ENCODE measurements at regions not wholly inside any gene's neighbourhood (a gene's known extent, or its start where the extent isn't known, plus 50 kb on each side); places are given as distances from the start of the nearest gene placed in this dataset.

DNA sequence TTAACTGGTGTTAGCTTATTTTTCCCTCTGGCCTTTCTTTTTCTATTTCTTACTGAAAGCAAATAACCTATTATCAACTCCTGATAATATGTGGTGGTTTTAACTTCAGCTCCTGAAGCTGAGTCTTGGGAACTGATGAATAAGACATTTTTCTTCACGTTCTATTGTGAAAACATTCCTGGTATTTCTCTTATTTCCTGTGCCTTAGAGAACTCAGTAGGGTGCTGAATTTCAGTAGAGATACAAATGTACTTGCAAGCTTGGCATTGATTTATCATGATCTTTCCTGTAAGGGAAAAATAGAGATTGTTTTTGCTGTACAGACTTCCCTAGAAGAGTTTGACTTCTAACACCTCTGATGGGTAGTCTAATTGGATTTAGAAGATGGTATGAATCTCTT is 52.8 kb upstream of the DCC start:
- DNase-seq (ENCODE audit: extremely low read depth in 1 of 4, low spot score in 3 of 4) (no peak), ATAC-seq (no peak), FAIRE-seq (no peak)
- no peak overlapping the region for H3K9ac ChIP-seq (ENCODE audit: insufficient read depth in 1 of 2, low read depth in 2 of 2, low read length in 2 of 2)
- no peak overlapping the region for H3K4me3 ChIP-seq
- no peaks in the 10 kb centered on the region for H3K27me3 ChIP-seq (ENCODE audit: control insufficient read depth in 2 of 2, insufficient read depth in 2 of 2, low read length in 2 of 2)
- ChIA-PET POLR2A (no interaction called here), CTCF (ENCODE audit: low intra/inter-chr PET ratio) (no interaction called here)
- H3K9me1 ChIP-seq (ENCODE audit: control insufficient read depth, insufficient read depth, low read length) = no peaks in the 10 kb centered on the region
- H3K36me3 ChIP-seq (ENCODE audit: control insufficient read depth, insufficient read depth, low read length) = no peaks in the 10 kb centered on the region
- H3K79me2 ChIP-seq (ENCODE audit: control insufficient read depth, insufficient read depth, low read length) = no peaks in the 10 kb centered on the region
- BruUV-seq (replicated peaks) = no TSS peak
- H2AFZ ChIP-seq (ENCODE audit: low read depth, low read length) = no peak overlapping the region
- WGBS (ENCODE audit: insufficient coverage, low coverage, missing lambda C conversion rate) = 0% methylated on average over 1 of the region's 1 CpG
- in situ Hi-C loops (cut with MboI) (loop anchor here (25.0 kb wide), 1 partner anchor 1175 kb away; no protein-coding TSS in a partner anchor), intact Hi-C loops (cut with micrococcal nuclease) (no loop called here)
- H3K9me3 ChIP-seq (replicated peaks; ENCODE audit: control insufficient read depth, insufficient read depth, low read depth, low read length) = no peaks in the 10 kb centered on the region
- no peak overlapping the region for H3K27ac ChIP-seq (ENCODE audit: extremely low read depth, low read depth, low read length)
- no peak overlapping the region for H3K4me2 ChIP-seq (ENCODE audit: insufficient read depth, low read length)
- no peaks in the 10 kb centered on the region for H3K4me1 ChIP-seq (replicated peaks in 1 of 2; ENCODE audit: control insufficient read depth in 2 of 2, insufficient read depth in 2 of 2, low read length in 2 of 2)
- no peaks in the 10 kb centered on the region for H4K20me1 ChIP-seq (replicated peaks; ENCODE audit: control insufficient read depth, insufficient read depth, low read length)
- TF ChIP-seq TAL1 (IDR thresholded peaks at IDR 0.05) (no peak), ZNF224 (CRISPR knock-in tag; IDR thresholded peaks at IDR 0.05) (no peak), ZNF23 (CRISPR knock-in tag; IDR thresholded peaks at IDR 0.05) (no peak), NBN (IDR thresholded peaks at IDR 0.05; ENCODE audit: low read depth) (no peak), ERF (CRISPR knock-in tag; IDR thresholded peaks at IDR 0.05) (no peak), PHF21A (IDR thresholded peaks at IDR 0.05; ENCODE audit: borderline replicate concordance, low read depth) (no peak), TAF1 (IDR thresholded peaks at IDR 0.05; ENCODE audit: control insufficient read depth, extremely low read depth, insufficient read depth, low read length, severe bottlenecking) (no peak), HDAC2 (IDR thresholded peaks at IDR 0.05) (no peak), CGGBP1 (CRISPR knock-in tag; IDR thresholded peaks at IDR 0.05) (no peak), RBFOX2 (IDR thresholded peaks at IDR 0.05; ENCODE audit: low read depth, low read length) (no peak)
- TF ChIP-seq, protein P1, sequence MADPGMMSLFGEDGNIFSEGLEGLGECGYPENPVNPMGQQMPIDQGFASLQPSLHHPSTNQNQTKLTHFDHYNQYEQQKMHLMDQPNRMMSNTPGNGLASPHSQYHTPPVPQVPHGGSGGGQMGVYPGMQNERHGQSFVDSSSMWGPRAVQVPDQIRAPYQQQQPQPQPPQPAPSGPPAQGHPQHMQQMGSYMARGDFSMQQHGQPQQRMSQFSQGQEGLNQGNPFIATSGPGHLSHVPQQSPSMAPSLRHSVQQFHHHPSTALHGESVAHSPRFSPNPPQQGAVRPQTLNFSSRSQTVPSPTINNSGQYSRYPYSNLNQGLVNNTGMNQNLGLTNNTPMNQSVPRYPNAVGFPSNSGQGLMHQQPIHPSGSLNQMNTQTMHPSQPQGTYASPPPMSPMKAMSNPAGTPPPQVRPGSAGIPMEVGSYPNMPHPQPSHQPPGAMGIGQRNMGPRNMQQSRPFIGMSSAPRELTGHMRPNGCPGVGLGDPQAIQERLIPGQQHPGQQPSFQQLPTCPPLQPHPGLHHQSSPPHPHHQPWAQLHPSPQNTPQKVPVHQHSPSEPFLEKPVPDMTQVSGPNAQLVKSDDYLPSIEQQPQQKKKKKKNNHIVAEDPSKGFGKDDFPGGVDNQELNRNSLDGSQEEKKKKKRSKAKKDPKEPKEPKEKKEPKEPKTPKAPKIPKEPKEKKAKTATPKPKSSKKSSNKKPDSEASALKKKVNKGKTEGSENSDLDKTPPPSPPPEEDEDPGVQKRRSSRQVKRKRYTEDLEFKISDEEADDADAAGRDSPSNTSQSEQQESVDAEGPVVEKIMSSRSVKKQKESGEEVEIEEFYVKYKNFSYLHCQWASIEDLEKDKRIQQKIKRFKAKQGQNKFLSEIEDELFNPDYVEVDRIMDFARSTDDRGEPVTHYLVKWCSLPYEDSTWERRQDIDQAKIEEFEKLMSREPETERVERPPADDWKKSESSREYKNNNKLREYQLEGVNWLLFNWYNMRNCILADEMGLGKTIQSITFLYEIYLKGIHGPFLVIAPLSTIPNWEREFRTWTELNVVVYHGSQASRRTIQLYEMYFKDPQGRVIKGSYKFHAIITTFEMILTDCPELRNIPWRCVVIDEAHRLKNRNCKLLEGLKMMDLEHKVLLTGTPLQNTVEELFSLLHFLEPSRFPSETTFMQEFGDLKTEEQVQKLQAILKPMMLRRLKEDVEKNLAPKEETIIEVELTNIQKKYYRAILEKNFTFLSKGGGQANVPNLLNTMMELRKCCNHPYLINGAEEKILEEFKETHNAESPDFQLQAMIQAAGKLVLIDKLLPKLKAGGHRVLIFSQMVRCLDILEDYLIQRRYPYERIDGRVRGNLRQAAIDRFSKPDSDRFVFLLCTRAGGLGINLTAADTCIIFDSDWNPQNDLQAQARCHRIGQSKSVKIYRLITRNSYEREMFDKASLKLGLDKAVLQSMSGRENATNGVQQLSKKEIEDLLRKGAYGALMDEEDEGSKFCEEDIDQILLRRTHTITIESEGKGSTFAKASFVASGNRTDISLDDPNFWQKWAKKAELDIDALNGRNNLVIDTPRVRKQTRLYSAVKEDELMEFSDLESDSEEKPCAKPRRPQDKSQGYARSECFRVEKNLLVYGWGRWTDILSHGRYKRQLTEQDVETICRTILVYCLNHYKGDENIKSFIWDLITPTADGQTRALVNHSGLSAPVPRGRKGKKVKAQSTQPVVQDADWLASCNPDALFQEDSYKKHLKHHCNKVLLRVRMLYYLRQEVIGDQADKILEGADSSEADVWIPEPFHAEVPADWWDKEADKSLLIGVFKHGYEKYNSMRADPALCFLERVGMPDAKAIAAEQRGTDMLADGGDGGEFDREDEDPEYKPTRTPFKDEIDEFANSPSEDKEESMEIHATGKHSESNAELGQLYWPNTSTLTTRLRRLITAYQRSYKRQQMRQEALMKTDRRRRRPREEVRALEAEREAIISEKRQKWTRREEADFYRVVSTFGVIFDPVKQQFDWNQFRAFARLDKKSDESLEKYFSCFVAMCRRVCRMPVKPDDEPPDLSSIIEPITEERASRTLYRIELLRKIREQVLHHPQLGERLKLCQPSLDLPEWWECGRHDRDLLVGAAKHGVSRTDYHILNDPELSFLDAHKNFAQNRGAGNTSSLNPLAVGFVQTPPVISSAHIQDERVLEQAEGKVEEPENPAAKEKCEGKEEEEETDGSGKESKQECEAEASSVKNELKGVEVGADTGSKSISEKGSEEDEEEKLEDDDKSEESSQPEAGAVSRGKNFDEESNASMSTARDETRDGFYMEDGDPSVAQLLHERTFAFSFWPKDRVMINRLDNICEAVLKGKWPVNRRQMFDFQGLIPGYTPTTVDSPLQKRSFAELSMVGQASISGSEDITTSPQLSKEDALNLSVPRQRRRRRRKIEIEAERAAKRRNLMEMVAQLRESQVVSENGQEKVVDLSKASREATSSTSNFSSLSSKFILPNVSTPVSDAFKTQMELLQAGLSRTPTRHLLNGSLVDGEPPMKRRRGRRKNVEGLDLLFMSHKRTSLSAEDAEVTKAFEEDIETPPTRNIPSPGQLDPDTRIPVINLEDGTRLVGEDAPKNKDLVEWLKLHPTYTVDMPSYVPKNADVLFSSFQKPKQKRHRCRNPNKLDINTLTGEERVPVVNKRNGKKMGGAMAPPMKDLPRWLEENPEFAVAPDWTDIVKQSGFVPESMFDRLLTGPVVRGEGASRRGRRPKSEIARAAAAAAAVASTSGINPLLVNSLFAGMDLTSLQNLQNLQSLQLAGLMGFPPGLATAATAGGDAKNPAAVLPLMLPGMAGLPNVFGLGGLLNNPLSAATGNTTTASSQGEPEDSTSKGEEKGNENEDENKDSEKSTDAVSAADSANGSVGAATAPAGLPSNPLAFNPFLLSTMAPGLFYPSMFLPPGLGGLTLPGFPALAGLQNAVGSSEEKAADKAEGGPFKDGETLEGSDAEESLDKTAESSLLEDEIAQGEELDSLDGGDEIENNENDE (IDR thresholded peaks at IDR 0.05; ENCODE audit: low read depth, low read length) = no peak
- TF ChIP-seq, protein P2, sequence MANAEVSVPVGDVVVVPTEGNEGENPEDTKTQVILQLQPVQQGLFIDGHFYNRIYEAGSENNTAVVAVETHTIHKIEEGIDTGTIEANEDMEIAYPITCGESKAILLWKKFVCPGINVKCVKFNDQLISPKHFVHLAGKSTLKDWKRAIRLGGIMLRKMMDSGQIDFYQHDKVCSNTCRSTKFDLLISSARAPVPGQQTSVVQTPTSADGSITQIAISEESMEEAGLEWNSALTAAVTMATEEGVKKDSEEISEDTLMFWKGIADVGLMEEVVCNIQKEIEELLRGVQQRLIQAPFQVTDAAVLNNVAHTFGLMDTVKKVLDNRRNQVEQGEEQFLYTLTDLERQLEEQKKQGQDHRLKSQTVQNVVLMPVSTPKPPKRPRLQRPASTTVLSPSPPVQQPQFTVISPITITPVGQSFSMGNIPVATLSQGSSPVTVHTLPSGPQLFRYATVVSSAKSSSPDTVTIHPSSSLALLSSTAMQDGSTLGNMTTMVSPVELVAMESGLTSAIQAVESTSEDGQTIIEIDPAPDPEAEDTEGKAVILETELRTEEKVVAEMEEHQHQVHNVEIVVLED (CRISPR knock-in tag; IDR thresholded peaks at IDR 0.05) = no peak

Measured in K562 (cell line).